Thymus (tissue), 11 donors: ENCODE measurements at regions not wholly inside any gene's neighbourhood (a gene's known extent, or its start where the extent isn't known, plus 50 kb on each side); places are given as distances from the start of the nearest gene placed in this dataset.

Source experiments
- DNase-seq, 9 donors: peaks; one replicate each; pipeline ENCODE4 v3.0.0-alpha.2; 2013; ENCODE audit warnings: low spot score in 9 of 9, low read depth in 6 of 9, missing footprints in 1 of 9
- H3K27ac ChIP-seq, 2 donors: one replicate each; pipeline ENCODE4 v1.5.1; 2013; ENCODE audit warnings: control low read depth in 1 of 2, low read depth in 1 of 2, low read length in 1 of 2, mild to moderate bottlenecking in 1 of 2, moderate library complexity in 1 of 2
- H3K27me3 ChIP-seq, 2 donors: one replicate each; pipeline ENCODE4 v1.5.1; 2013; ENCODE audit warnings: low read length in 1 of 2; ENCODE audit not compliant: control insufficient read depth in 2 of 2, insufficient read depth in 1 of 2
- H3K36me3 ChIP-seq, 2 donors: one replicate each; pipeline ENCODE4 v1.5.1; 2013; ENCODE audit warnings: low read length in 1 of 2, mild to moderate bottlenecking in 1 of 2, moderate library complexity in 1 of 2; ENCODE audit not compliant: control insufficient read depth in 2 of 2, insufficient read depth in 2 of 2
- H3K4me1 ChIP-seq, 2 donors: one replicate each; pipeline ENCODE4 v1.5.1; 2013; ENCODE audit warnings: low read length in 2 of 2; ENCODE audit not compliant: control insufficient read depth in 2 of 2, insufficient read depth in 2 of 2
- H3K4me3 ChIP-seq, 2 donors: one replicate each; pipeline ENCODE4 v1.5.1; 2013; ENCODE audit warnings: low read length in 2 of 2, control low read depth in 1 of 2, mild to moderate bottlenecking in 1 of 2
- H3K9me3 ChIP-seq, 2 donors: one replicate each; pipeline ENCODE4 v1.5.1; 2013; ENCODE audit warnings: low read length in 1 of 2, mild to moderate bottlenecking in 1 of 2; ENCODE audit not compliant: control insufficient read depth in 2 of 2, insufficient read depth in 1 of 2
- WGBS: extraction: QIAGEN DNeasy Blood & Tissue Kit; methylation state at CpG from one replicate; pipeline ENCODE4 v1.1.7; 2013; 5-methylcytosine and 5-hydroxymethylcytosine counted together
- donor health status: healthy.

- H3K36me3 ChIP-seq = no peaks in the 10 kb centered on the region
- WGBS = 61% methylated on average over 2 of the region's 2 CpGs
- DNase-seq = no peak
- no peaks in the 10 kb centered on the region for H3K4me1 ChIP-seq
- H3K27ac ChIP-seq = no peak overlapping the region
- no peak overlapping the region for H3K4me3 ChIP-seq
- no peaks in the 10 kb centered on the region for H3K9me3 ChIP-seq
- H3K27me3 ChIP-seq = peaks cover 0 to 4% of the 10 kb centered on the region in 2 donors
Measured at GRCh38 chr22:49307481-49307830, 520.2 kb downstream of the BRD1 start.

- Histone ChIP-seq H3K27me3 (peaks cover 0 to 4% of the 10 kb centered on the region in 2 donors), H3K27ac (no peak overlapping the region), H3K4me3 (no peak overlapping the region), H3K9me3 (no peaks in the 10 kb centered on the region), H3K36me3 (no peaks in the 10 kb centered on the region), H3K4me1 (no peaks in the 10 kb centered on the region)
- no peak for DNase-seq
- 85% methylated on average over 31 of the region's 31 CpGs for whole genome bisulfite sequencing
Measured at GRCh38 chr22:49306632-49307480, 520.8 kb downstream of the BRD1 start.

- 82% methylated on average over 18 of the region's 18 CpGs for WGBS
- DNase-seq = no peak
- H3K27me3 ChIP-seq = peaks cover 0 to 4% of the 10 kb centered on the region in 2 donors
- no peak overlapping the region for H3K27ac ChIP-seq
- H3K36me3 ChIP-seq = no peaks in the 10 kb centered on the region
- H3K4me3 ChIP-seq = no peak overlapping the region
- no peaks in the 10 kb centered on the region for H3K4me1 ChIP-seq
- no peaks in the 10 kb centered on the region for H3K9me3 ChIP-seq
Measured at GRCh38 chr22:49305966-49306631, 521.6 kb downstream of the BRD1 start.

- no peak overlapping the region for H3K4me3 ChIP-seq
- WGBS = 18% methylated on average over 20 of the region's 20 CpGs
- peak overlapping the region in 1 of 2 donors; percentile 18 for H3K27ac ChIP-seq
- no peaks in the 10 kb centered on the region for H3K4me1 ChIP-seq
- peaks cover 0 to 2% of the 10 kb centered on the region in 2 donors for H3K27me3 ChIP-seq
- peak in 6 of 9 donors; percentile 4 to 43 (median 28) for DNase-seq
- H3K9me3 ChIP-seq = no peaks in the 10 kb centered on the region
- no peaks in the 10 kb centered on the region for H3K36me3 ChIP-seq
Measured at GRCh38 chr22:49305214-49305965, 522.3 kb downstream of the BRD1 start.

- Histone ChIP-seq H3K36me3 (no peaks in the 10 kb centered on the region), H3K4me1 (no peaks in the 10 kb centered on the region), H3K27me3 (no peaks in the 10 kb centered on the region), H3K4me3 (no peak overlapping the region), H3K9me3 (no peaks in the 10 kb centered on the region), H3K27ac (no peak overlapping the region)
- DNase-seq = no peak
- WGBS = 92% methylated on average over 22 of the region's 22 CpGs
Measured at GRCh38 chr22:49303781-49304461, 523.8 kb downstream of the BRD1 start.

GRCh38 chr22:49303061-49303735, 524.5 kb downstream of the BRD1 start:
- no peak for DNase-seq
- H3K9me3 ChIP-seq = no peaks in the 10 kb centered on the region
- no peak overlapping the region for H3K4me3 ChIP-seq
- H3K4me1 ChIP-seq = no peaks in the 10 kb centered on the region
- WGBS = 78% methylated on average over 17 of the region's 17 CpGs
- H3K27me3 ChIP-seq = no peaks in the 10 kb centered on the region
- H3K27ac ChIP-seq = no peak overlapping the region
- no peaks in the 10 kb centered on the region for H3K36me3 ChIP-seq

- Histone ChIP-seq H3K4me3 (no peak overlapping the region), H3K27ac (no peak overlapping the region), H3K9me3 (no peaks in the 10 kb centered on the region), H3K4me1 (no peaks in the 10 kb centered on the region), H3K27me3 (no peaks in the 10 kb centered on the region), H3K36me3 (no peaks in the 10 kb centered on the region)
- DNase-seq = no peak
- WGBS = 95% methylated on average over 31 of the region's 31 CpGs
Measured at GRCh38 chr22:49302530-49302929, 525.1 kb downstream of the BRD1 start.

- no peak for DNase-seq
- no peaks in the 10 kb centered on the region for H3K4me1 ChIP-seq
- H3K9me3 ChIP-seq = no peaks in the 10 kb centered on the region
- no peak overlapping the region for H3K27ac ChIP-seq
- no peaks in the 10 kb centered on the region for H3K27me3 ChIP-seq
- no peak overlapping the region for H3K4me3 ChIP-seq
- H3K36me3 ChIP-seq = no peaks in the 10 kb centered on the region
- WGBS = 94% methylated on average over 11 of the region's 11 CpGs
Measured at GRCh38 chr22:49302150-49302460, 525.6 kb downstream of the BRD1 start.
